Hepatocyte (in vitro differentiated cells): ENCODE measurements at regions not wholly inside any gene's neighbourhood (a gene's known extent, or its start where the extent isn't known, plus 50 kb on each side); places are given as distances from the start of the nearest gene placed in this dataset.

ENCODE experiments used
- CTCF ChIP-seq: fragments of 200-600 bp; sonication (generic); IDR thresholded peaks from 2 replicates; pipeline ENCODE4 v1.5.1; 2016; ENCODE audit warnings: antibody characterized with exemption, mild to moderate bottlenecking; ENCODE audit not compliant: poor library complexity
- EZH2 ChIP-seq: fragments of 200-600 bp; sonication (generic); IDR thresholded peaks from 2 replicates; pipeline ENCODE4 v1.6.1; 2016; ENCODE audit warnings: antibody characterized with exemption, mild to moderate bottlenecking, borderline replicate concordance

GRCh38 chr4:150004481-150004880 lies 73.8 kb upstream of the DCLK2 start:
- TF ChIP-seq EZH2 (no peak), CTCF (no peak)
